ENCODE measurements at regions not wholly inside any gene's neighbourhood (a gene's known extent, or its start where the extent isn't known, plus 50 kb on each side); places are given as distances from the start of the nearest gene placed in this dataset.

GRCh38 chr6:21771626-21772320, 178.2 kb downstream of the SOX4 start:
- no peaks in the 10 kb centered on the region for H4K20me1 ChIP-seq (ENCODE audit: insufficient read depth, low read length)
- no peak overlapping the region for H3K4me3 ChIP-seq (ENCODE audit: insufficient read depth, low read depth, low read length)
- no peaks in the 10 kb centered on the region; the same call in 1 of the 2 replicates for H3K36me3 ChIP-seq (ENCODE audit: control insufficient read depth, insufficient read depth, low read length)
- H3K4me1 ChIP-seq (ENCODE audit: control insufficient read depth, insufficient read depth, low read length): peaks cover 5% of the 10 kb centered on the region
- H3K14ac ChIP-seq (replicated peaks; ENCODE audit: low read depth, low read length): peak overlapping the region; percentile 19; the same call in 1 of the 2 replicates
- ChIA-PET CTCF (interaction anchor here (0.6 to 0.7 kb wide), 2 partner anchors 9 to 146 kb away, joined by 3 to 4 read pairs; no protein-coding TSS in a partner anchor), POLR2A (ENCODE audit: unreplicated experiment) (no interaction called here)
- peak overlapping the region; percentile 46 for H3K4ac ChIP-seq (ENCODE audit: low read depth, low read length)
- H2BK5ac ChIP-seq (ENCODE audit: low read depth, low read length, poor library complexity, severe bottlenecking): no peak overlapping the region
- H3K4me2 ChIP-seq (ENCODE audit: low read depth, low read length): no peak overlapping the region
- dilution Hi-C loops (cut with HindIII; ENCODE audit: low sequenced_read_pairs, unreplicated experiment): no loop called here
- H3K27me3 ChIP-seq (ENCODE audit: control insufficient read depth, insufficient read depth, low read length): no peaks in the 10 kb centered on the region
- no CpG with 5 or more reads among the region's 4 CpGs for WGBS, 2 experiments (ENCODE audit: extremely low coverage in 2 of 2, insufficient read length in 1 of 2)
- peak overlapping the region; percentile 52; the same call in 1 of the 2 replicates for H3K18ac ChIP-seq (ENCODE audit: low read depth, low read length)
- no peak overlapping the region for H3K27ac ChIP-seq (ENCODE audit: insufficient read depth, low read length)
- H2AK9ac ChIP-seq (replicated peaks; ENCODE audit: low read depth, low read length, poor library complexity): no peak overlapping the region
- H3K9me3 ChIP-seq (ENCODE audit: control insufficient read depth, insufficient read depth, low read length): no peaks in the 10 kb centered on the region
- peaks cover under 1% of the 10 kb centered on the region; the same call in 1 of the 2 replicates for H3K9me1 ChIP-seq (ENCODE audit: insufficient read depth, low read length)
- H4K5ac ChIP-seq (ENCODE audit: low read depth, low read length): no peak overlapping the region
- H2BK20ac ChIP-seq (ENCODE audit: low read depth, low read length): peak overlapping the region; percentile 38; the same call in 1 of the 2 replicates
- no peak overlapping the region for H2AFZ ChIP-seq (replicated peaks; ENCODE audit: low read length, poor library complexity)
- in situ Hi-C loops (cut with MboI; ENCODE audit: low sequenced_read_pairs): no loop called here
- H2BK120ac ChIP-seq (ENCODE audit: low read depth, low read length): peak overlapping the region; percentile 37
- H2AK5ac ChIP-seq (ENCODE audit: low read depth, low read length): peak overlapping the region; percentile 26; the same call in 1 of the 2 replicates
- no peak for ATAC-seq (ENCODE audit: low read depth)
- no TSS peak for BruUV-seq (replicated peaks)
- peak overlapping the region; percentile 34; the same call in 1 of the 2 replicates for H3K23ac ChIP-seq (ENCODE audit: low read depth, low read length)
- intact Hi-C loops (cut with micrococcal nuclease): no loop called here
- DNase-seq: no peak
- H4K91ac ChIP-seq (ENCODE audit: insufficient read depth, low read depth, low read length): no peak overlapping the region
- no peak overlapping the region for H3K9ac ChIP-seq (ENCODE audit: low read depth, low read length)
- H4K8ac ChIP-seq (ENCODE audit: low read depth in 2 of 2, low read length in 2 of 2): peak overlapping the region in 1 of 2 experiments; percentile 24; a peak in 1 of 4 replicates
- no peak overlapping the region for H3K56ac ChIP-seq (ENCODE audit: extremely low read depth, insufficient read depth, low read length)
- no peak overlapping the region for H2BK15ac ChIP-seq (ENCODE audit: low read depth, low read length)
- H3K79me1 ChIP-seq (ENCODE audit: low read depth in 1 of 2, low read length in 2 of 2): peaks cover 0 to 12% of the 10 kb centered on the region in 2 experiments; a peak in 2 of 4 replicates
- no peak for TF ChIP-seq RFX5 (IDR thresholded peaks at IDR 0.05; ENCODE audit: low read depth, low read length)
- TF ChIP-seq ELK1 (IDR thresholded peaks at IDR 0.05; ENCODE audit: borderline replicate concordance, low read depth, low read length): no peak
- TF ChIP-seq FOS (IDR thresholded peaks at IDR 0.05; ENCODE audit: low read depth, low read length): no peak
- TF ChIP-seq POLR2A (IDR thresholded peaks at IDR 0.05; ENCODE audit: low read depth, low read length): no peak
- no peak for TF ChIP-seq SMC3 (IDR thresholded peaks at IDR 0.05; ENCODE audit: low read depth, low read length)
- no peak for TF ChIP-seq BHLHE40 (IDR thresholded peaks at IDR 0.05; ENCODE audit: low read depth, low read length)
- TF ChIP-seq CTCF (conservative IDR thresholded peaks at IDR 0.05; ENCODE audit: low read depth, low read length): no peak
- no peak for TF ChIP-seq MAZ (IDR thresholded peaks at IDR 0.05; ENCODE audit: borderline replicate concordance, low read depth, low read length)
- no peak for TF ChIP-seq MXI1 (IDR thresholded peaks at IDR 0.05; ENCODE audit: borderline replicate concordance, low read depth, low read length)
- no peak for TF ChIP-seq RAD21 (IDR thresholded peaks at IDR 0.05; ENCODE audit: low read length)
- TF ChIP-seq NFE2L2 (IDR thresholded peaks at IDR 0.05; ENCODE audit: low read depth, low read length): no peak
- no peak for TF ChIP-seq USF2 (IDR thresholded peaks at IDR 0.05; ENCODE audit: low read depth, low read length)
- no peak for TF ChIP-seq RCOR1 (IDR thresholded peaks at IDR 0.05; ENCODE audit: insufficient replicate concordance, low read length)
- TF ChIP-seq CEBPB (IDR thresholded peaks at IDR 0.05; ENCODE audit: low read depth, low read length): no peak
- TF ChIP-seq CHD1 (IDR thresholded peaks at IDR 0.05; ENCODE audit: low read depth, low read length): no peak
